Small intestine (tissue), 7 donors: ENCODE measurements at regions not wholly inside any gene's neighbourhood (a gene's known extent, or its start where the extent isn't known, plus 50 kb on each side); places are given as distances from the start of the nearest gene placed in this dataset.

ENCODE experiments used
- DNase-seq, 2 donors: peaks; one replicate each; pipeline versions ENCODE4 v3.0.0 to v3.0.0-alpha.2; 2013
- FAIRE-seq: peaks from 2 replicates; lab custom pipeline; 2012; peaks lifted over from hg19 to GRCh38; lab: Jason Lieb, UNC
- H3K27ac ChIP-seq, 3 donors: one replicate each; pipeline ENCODE4 v1.5.1; 2013; ENCODE audit warnings: low read length in 2 of 3, mild to moderate bottlenecking in 2 of 3, control low read depth in 1 of 3, inconsistent platforms in 1 of 3, low read depth in 1 of 3, moderate library complexity in 1 of 3
- H3K27me3 ChIP-seq, 3 donors: one replicate each; pipeline ENCODE4 v1.6.1; 2013; ENCODE audit warnings: low read length in 3 of 3, inconsistent platforms in 1 of 3; ENCODE audit not compliant: control insufficient read depth in 3 of 3, insufficient read depth in 3 of 3
- H3K36me3 ChIP-seq, 3 donors: one replicate each; pipeline ENCODE4 v1.6.1; 2013; ENCODE audit warnings: low read length in 3 of 3, inconsistent platforms in 1 of 3, low read depth in 1 of 3, mild to moderate bottlenecking in 1 of 3, moderate library complexity in 1 of 3; ENCODE audit not compliant: control insufficient read depth in 3 of 3, insufficient read depth in 2 of 3
- H3K4me1 ChIP-seq, 3 donors: one replicate each; pipeline ENCODE4 v1.6.1; 2013; ENCODE audit warnings: low read length in 2 of 3, inconsistent platforms in 1 of 3, low read depth in 1 of 3, mild to moderate bottlenecking in 1 of 3, moderate library complexity in 1 of 3; ENCODE audit not compliant: control insufficient read depth in 3 of 3, insufficient read depth in 2 of 3
- H3K4me3 ChIP-seq, 3 donors: one replicate each; pipeline ENCODE4 v1.5.1; 2013; ENCODE audit warnings: low read length in 3 of 3, control low read depth in 1 of 3, inconsistent platforms in 1 of 3, low read depth in 1 of 3, mild to moderate bottlenecking in 1 of 3, moderate library complexity in 1 of 3
- H3K9me3 ChIP-seq, 2 donors: one replicate each; pipeline ENCODE4 v1.6.1; 2013; ENCODE audit warnings: low read depth in 1 of 2, low read length in 1 of 2; ENCODE audit not compliant: control insufficient read depth in 2 of 2, insufficient read depth in 1 of 2
- WGBS, 3 donors: extraction: QIAGEN DNeasy Blood & Tissue Kit; methylation state at CpG; one replicate each; pipeline ENCODE4 v1.1.7; 2013; 5-methylcytosine and 5-hydroxymethylcytosine counted together
- donor health status: healthy with polysubstance abuse.
- donor health status: control.
- donor health status: control.
- donor health status: Bipolar disorder and iron deficiency.
- donor health status: healthy.

DNA sequence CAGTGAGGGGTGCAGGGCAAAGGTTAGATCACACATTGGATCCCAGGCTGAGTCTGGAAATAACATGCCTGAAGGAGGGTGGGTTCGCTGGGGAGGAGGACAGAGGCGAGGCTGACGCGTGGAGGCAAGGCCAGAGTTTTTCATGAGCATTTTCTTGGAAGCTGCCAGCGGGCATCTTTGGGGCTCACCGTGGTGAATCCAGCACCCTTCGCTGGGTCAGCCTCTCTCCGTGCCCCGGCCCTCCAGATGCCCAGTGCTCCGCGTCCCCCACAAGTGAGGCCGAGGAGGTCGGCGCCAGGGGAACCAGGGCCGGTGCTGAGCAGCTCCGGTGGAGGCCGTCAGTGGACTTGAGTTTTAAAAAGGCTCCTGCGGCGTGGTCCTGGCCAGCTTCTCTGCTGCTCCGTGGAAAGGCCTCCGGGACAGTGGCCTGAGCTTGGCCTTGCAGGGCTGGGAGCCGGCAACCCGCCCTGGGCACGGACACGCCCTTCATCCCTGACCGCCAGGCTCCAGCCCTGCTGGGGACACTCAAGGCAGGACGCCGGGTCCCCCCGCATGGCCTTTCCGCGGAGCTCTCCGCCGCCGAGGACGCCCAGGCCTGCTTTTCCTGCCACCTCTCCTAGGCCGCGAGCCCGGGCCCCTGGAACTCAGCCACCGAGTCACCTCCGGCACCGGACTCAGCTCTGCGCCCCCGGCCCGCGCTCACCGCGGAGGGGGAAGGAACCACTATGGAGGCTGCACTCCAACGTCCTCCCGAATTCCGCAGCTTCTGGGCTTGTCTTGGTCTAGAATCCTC is 114.3 kb downstream of the THBS2 start:
- DNase-seq: no peak
- Histone ChIP-seq H3K9me3 (no peaks in the 10 kb centered on the region), H3K4me1 (no peaks in the 10 kb centered on the region), H3K36me3 (no peaks in the 10 kb centered on the region), H3K27ac (no peak overlapping the region), H3K27me3 (no peaks in the 10 kb centered on the region), H3K4me3 (no peak overlapping the region)
- no peak for FAIRE-seq
- 93% methylated on average over 49 to 50 of the region's 50 CpGs for WGBS, 3 donors

DNA sequence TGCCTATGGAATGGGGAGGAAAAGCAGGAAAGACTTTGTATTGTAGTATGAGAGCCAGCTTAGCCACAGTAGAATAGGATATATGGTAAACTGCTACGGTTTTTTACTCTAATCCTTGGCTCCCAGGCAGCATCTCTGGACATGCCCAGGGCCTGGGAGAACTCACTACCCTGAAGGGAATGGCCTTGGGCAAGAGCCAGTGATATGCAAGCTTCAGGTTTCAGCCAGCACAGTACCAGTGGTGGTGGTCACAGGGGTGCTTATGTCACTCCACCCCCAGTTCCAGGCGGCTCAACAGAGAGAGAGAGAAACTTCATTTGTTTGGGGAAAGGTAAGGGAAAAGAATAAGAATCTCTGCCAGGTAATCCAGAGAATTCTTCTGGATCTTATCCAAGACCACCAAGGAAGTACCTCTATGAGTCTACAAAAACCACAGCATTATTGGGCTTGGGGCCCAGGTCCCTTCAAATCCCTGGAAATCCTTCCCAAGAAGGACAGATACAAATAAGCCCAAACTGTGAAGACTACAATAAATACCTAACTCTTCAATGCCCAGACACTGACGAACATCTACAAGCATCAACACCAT is 121.2 kb downstream of the THBS2 start:
- no peaks in the 10 kb centered on the region for H3K36me3 ChIP-seq
- H3K4me3 ChIP-seq: no peak overlapping the region
- no peak for FAIRE-seq
- H3K9me3 ChIP-seq: peaks cover 0 to 3% of the 10 kb centered on the region in 2 donors
- no peaks in the 10 kb centered on the region for H3K27me3 ChIP-seq
- no peak overlapping the region for H3K27ac ChIP-seq
- H3K4me1 ChIP-seq: no peaks in the 10 kb centered on the region
- no peak for DNase-seq
- 83 to 88% (median 85%) methylated on average over 3 of the region's 3 CpGs for WGBS, 3 donors

DNA sequence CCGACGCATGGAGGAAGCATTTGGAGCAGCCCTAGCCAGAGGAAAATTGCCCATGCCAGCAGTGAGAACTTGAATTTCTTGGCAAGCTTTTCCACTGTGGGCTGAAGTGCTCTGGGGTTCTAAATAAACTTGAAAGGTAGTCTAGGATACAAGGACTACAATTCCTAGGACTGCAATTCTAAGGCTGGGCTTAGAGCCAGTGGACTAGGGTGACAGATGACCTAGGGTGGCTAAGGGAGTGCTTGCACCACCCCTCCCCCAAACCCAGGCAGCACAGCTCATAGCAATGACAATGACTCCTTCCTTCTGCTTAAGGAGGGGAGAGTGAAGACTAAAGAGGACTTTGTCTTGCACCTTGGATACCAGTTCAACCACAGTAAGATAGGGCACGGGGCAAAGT is 122.3 kb downstream of the THBS2 start:
- no peaks in the 10 kb centered on the region for H3K4me1 ChIP-seq
- peaks cover 0 to 3% of the 10 kb centered on the region in 2 donors for H3K9me3 ChIP-seq
- WGBS, 3 donors: 76 to 79% (median 78%) methylated on average over 3 of the region's 3 CpGs
- H3K4me3 ChIP-seq: no peak overlapping the region
- no peaks in the 10 kb centered on the region for H3K27me3 ChIP-seq
- no peak overlapping the region for H3K27ac ChIP-seq
- no peak for DNase-seq
- no peaks in the 10 kb centered on the region for H3K36me3 ChIP-seq
- no peak for FAIRE-seq

DNA sequence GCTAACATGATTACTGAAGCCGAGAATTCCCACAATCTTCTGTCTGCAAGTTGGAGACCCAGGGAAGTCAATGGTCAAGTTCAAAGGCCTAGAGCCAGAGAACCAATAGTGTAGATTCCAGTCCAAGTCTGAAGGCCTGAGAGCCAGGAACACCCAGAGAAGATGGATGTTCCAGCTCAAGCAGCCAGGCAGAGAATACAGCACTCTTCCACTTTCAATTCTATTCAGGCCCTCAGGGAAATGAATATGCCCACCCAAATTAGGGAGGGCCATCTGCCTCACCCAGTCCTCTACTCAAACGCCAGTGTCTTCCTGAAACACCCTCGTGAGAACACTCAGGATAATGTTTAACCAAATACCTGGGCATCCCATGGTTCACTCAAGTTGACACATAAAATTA is 123.5 kb downstream of the THBS2 start:
- no peak for DNase-seq
- no peak for FAIRE-seq
- 57 to 59% (median 58%) methylated on average over 3 of the region's 3 CpGs for WGBS, 3 donors
- Histone ChIP-seq H3K27ac (no peak overlapping the region), H3K36me3 (no peaks in the 10 kb centered on the region), H3K4me1 (no peaks in the 10 kb centered on the region), H3K4me3 (no peak overlapping the region), H3K27me3 (no peaks in the 10 kb centered on the region), H3K9me3 (peaks cover 0 to 3% of the 10 kb centered on the region in 2 donors)

DNA sequence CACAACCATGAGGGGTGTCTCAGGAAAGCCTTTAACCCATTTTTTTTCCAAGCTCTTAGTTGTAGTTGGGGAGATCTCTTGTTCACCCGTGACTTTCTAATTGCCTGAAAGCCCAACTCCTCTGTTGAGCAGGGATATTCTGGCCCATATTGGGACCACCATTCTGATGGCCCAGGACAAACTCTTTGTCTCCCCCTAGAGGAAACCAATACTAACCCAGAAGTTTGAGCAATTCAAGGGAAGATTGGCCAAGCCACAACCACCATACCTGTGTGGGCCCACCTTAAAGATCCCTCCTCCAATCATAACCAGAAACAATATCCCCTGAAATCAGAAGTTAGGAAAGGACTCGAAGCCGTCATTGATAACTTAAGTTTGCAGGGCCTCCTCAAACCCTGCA is 132.6 kb downstream of the THBS2 start:
- Histone ChIP-seq H3K9me3 (no peaks in the 10 kb centered on the region), H3K27ac (no peak overlapping the region), H3K4me1 (no peaks in the 10 kb centered on the region), H3K4me3 (no peak overlapping the region), H3K36me3 (no peaks in the 10 kb centered on the region), H3K27me3 (peaks cover 0 to 2% (median 0%) of the 10 kb centered on the region in 3 donors)
- no peak for DNase-seq
- FAIRE-seq: no peak
- 90 to 92% (median 92%) methylated on average over 3 of the region's 3 CpGs for WGBS, 3 donors

DNA sequence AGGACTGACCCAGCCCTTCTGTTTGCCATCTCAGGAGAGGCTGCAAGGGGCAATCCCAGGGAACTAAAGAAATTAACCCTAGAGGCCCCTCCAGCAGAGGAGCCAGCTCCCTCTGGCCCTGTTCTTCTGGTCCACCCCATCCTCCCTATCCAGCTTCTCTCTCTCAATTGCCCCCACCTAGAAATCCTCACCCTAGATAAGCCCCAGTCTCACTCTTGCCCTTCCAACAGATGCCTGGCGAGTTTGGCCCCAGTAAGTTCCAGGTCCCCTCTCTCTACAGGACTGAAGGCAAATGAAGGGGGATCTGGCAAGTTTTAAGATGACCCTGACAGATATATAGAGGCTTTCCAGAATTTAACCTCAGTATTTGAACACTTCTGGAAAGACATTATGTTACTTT is 134.0 kb downstream of the THBS2 start:
- Histone ChIP-seq H3K36me3 (no peaks in the 10 kb centered on the region), H3K9me3 (no peaks in the 10 kb centered on the region), H3K4me3 (no peak overlapping the region), H3K4me1 (no peaks in the 10 kb centered on the region), H3K27me3 (peaks cover 0 to 2% (median 0%) of the 10 kb centered on the region in 3 donors), H3K27ac (no peak overlapping the region)
- no peak for DNase-seq
- no peak for FAIRE-seq
- 83 to 90% (median 86%) methylated on average over 1 of the region's 1 CpG for WGBS, 3 donors

DNA sequence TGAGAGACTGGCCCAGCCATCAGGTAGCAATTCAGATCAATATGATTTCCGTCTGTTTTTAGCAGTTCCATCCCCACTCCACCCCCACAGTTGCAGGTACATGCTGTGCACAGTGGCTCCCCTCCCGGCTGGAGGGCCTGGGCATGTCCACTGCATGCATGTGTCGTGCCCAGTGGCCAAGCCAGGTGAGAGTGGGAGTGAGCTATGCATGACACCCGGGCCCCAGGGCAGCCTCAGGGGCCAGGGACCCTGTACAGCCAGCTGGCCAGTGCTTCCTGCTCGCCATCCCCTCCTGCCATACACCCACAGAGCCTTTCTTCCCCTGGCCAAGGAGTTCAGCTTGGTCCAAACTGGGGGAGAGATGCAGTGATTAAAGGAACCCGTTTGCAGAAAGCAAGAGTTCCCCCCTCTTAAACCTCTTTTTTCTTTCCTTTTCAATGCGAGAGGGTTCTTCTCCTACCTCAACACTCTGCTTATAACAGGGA is 135.3 kb downstream of the THBS2 start:
- FAIRE-seq (no peak), DNase-seq (no peak)
- no peaks in the 10 kb centered on the region for H3K9me3 ChIP-seq
- H3K4me1 ChIP-seq: no peaks in the 10 kb centered on the region
- H3K27me3 ChIP-seq: peaks cover 0 to 2% (median 0%) of the 10 kb centered on the region in 3 donors
- H3K4me3 ChIP-seq: no peak overlapping the region
- H3K36me3 ChIP-seq: no peaks in the 10 kb centered on the region
- 77 to 81% (median 78%) methylated on average over 6 to 7 of the region's 7 CpGs for WGBS, 3 donors
- H3K27ac ChIP-seq: no peak overlapping the region

DNA sequence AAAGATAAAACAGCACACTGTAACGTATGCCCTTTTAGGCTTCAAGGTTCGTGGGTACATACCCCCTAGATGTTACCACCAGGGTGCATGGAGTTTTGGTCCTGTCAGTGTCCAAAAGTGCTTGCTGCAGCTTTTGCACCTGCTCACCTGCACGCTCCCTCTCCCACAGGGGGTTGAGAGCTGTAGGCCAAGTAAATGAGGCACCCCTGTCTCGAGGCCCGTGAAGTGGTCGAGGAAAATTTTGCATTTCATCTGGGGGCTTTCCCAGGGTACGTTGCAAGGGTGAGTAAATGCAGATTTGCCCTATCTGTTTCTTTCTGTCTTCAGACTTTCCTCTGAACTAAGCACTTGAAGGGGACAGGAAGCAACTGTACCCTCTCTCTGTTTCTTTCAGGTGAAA is 136.0 kb downstream of the THBS2 start:
- FAIRE-seq: no peak
- Histone ChIP-seq H3K27ac (no peak overlapping the region), H3K4me3 (no peak overlapping the region), H3K4me1 (no peaks in the 10 kb centered on the region), H3K9me3 (no peaks in the 10 kb centered on the region), H3K36me3 (no peaks in the 10 kb centered on the region), H3K27me3 (peaks cover 0 to 2% (median 0%) of the 10 kb centered on the region in 3 donors)
- no peak for DNase-seq
- 62 to 79% (median 75%) methylated on average over 7 of the region's 7 CpGs for WGBS, 3 donors
